GM18505 (cell line): ENCODE measurements at regions not wholly inside any gene's neighbourhood (a gene's known extent, or its start where the extent isn't known, plus 50 kb on each side); places are given as distances from the start of the nearest gene placed in this dataset.

Experiments used
- ATAC-seq: cut with Tn5 transposase; IDR thresholded peaks from one replicate; pipeline ENCODE4 v1.9.1; 2021; ENCODE audit not compliant: unreplicated experiment
- POLR2A ChIP-seq: IDR thresholded peaks from 4 replicates; pipeline ENCODE4 v1.6.1; 2011; ENCODE audit warnings: borderline replicate concordance; ENCODE audit not compliant: insufficient read depth, insufficient read length; ENCODE audit errors: extremely low read depth

DNA sequence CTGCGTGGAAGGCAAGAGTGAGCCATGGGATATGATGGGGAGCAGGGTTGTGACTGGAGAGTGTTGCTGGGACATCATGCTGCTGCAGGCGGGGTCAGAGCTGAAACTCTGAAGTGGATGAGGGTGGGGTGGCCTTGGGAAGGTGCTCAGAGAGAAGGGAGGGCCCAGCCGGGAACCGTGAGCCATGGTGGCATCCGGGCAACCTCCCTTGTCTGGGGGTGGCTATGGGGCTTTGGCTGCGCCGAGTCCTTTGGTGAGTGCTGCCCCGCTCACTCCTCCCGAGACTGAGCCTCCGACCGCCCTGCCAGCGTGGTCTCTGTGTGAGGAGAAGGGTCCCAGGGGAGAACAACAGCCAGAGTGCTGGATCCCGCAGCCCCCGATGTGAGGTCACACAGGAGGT is 632.0 kb downstream of the BRD1 start:
- no peak for TF ChIP-seq POLR2A
- no peak for ATAC-seq

DNA sequence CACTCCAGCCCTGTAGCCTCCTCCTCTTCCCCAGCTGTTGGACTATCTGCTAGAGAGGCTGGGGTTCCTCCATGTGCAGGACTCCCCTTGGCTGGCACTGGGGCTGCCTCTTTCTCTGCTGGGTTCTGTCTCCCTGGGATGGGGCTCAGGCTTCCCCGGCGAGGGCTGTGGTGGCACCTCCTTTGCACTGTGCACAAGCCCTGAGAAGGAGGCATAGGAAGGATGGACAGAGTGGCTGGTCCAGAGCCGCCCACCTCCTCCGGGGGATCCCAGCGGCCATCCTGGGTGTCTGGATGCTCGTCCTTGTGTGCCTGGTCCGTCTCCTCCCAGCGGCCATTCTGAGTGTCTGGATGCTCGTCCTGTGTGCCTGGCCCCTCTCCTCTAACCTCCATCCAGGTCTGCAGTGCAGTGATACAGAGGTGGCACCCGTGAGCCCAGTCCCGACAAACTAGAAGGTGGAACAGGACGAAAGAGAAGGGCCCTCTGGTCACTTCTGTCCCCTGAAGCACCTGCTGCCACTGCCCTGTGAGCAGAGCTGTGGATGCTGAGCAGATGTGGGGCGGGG is 633.7 kb downstream of the BRD1 start:
- no peak for TF ChIP-seq POLR2A
- ATAC-seq = no peak

DNA sequence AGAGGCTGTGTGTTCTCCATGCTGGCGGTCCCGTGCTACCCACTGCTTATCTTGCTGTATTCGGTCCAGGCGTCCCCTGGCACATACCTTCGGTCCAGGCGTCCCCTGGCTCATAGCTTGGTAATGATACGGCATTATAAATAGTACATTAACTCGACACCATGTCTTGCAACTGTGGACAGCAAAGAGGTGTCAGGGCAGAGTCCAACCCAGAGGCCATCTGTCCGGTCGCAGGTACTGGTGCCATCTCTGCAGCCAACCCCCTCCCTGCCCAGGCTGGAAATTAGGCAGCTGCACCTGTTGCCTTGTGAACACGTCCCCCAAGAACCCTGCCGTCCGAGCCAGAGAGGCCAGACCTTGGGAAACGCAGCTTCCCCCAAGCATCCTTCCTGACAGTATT is 634.3 kb downstream of the BRD1 start:
- TF ChIP-seq POLR2A = no peak
- ATAC-seq = no peak

DNA sequence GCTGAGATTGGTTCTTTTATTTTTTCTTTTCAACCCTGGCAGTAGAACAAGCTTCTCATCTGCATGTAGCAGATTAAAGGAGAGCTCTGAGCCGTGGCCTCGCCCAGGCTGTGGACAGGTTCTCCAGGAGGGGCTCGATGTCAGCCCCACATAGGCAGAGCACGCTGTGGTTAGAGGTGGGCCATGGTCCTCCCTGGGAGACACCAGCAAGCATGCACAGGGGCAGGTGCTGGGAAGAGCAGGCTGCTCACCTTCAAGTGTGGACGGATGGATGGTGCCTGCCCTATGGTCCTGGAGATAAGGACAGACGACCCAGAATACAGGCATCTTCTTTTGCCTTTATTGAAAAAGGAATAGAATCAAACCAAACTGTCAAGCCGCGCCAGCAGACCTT is 634.8 kb downstream of the BRD1 start:
- TF ChIP-seq POLR2A = no peak
- no peak for ATAC-seq

DNA sequence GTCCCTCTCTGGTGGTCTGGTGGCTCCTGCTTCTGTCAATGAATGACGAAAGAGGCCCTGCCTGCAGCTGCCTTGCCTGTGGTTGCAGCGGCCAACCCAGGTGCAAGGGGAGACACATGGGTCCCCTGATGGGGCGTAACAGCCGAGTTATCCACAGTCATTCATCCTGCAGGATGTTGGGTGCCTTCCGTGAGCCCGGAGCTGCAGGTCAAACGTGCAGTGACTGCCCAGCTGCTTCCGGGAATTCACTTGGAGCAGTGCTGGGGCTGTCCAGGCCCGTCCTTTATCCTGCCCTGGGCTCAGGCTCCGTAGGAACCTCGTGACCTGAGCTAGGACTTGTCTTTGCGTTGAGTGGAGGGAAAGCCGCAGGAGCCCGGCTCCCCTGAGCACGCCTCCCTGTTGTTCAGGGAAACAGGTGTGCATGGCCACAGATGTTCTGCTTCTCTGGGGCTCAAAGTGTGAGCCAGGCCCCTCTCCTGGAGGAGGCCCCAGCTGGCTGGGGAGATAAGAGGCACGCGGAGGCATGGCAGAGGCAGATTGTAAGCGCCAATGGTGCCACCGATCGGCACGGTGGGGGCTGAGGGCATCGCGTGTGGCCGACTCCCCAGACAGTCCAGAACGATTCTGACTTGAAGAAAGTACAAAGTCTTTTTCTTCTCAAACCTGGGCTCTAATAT is 635.4 kb downstream of the BRD1 start:
- no peak for TF ChIP-seq POLR2A
- ATAC-seq = no peak

DNA sequence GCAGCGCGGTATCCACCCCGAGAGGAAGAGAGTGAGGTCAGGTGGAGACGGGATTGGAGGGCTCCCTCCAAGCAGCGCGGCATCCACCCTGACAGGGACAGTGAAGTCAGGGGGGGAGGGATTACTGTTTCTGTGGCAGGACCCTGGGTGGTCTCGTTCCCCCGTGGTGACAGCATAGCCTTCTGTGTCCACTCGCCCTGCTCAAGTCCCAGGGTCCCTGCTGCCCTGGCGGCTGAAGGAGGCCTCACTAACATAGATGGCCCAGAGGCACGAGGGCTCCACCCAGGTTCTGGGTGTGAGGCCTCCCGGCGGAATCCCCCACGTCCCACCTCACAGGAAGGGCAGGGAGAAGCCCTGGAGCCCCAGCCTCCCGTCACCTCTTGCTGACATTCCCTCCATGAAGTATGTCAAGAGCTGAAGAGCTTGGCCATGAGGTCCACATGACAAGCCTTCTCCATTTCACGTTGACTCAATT is 636.1 kb downstream of the BRD1 start:
- TF ChIP-seq POLR2A = no peak
- ATAC-seq = no peak

DNA sequence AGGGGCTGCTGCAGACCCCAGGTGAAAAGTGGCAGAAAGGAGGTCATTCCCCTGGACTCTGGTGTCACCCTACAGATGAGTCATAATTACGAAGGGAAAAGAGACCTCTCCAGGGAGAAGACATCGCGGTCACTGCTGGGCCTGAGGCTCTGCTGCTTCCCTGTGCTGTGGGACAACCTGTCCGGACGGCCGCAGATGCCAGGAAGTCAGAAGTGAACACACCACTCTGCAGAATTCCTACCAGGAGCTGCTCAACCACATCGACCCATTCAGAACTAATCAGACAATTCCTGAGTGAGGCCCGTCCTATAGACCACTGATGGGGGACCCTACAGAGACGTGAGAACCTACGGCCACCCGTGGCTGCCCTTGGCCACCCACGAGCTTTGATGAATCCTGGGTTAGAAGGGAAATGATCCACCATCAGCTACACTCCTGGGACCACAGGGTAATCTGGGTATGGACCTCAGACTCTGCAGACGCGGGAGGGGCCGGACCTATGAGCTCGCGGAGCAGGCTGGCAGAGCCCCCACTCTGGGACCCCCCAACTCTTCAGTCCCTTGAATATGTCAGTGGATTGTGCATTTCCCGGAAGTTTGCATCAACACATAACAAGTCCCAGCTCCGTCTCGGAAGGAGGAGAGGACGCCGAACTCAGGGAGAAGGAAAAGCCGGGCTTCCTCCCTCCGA is 636.7 kb downstream of the BRD1 start:
- TF ChIP-seq POLR2A = no peak
- no peak for ATAC-seq

DNA sequence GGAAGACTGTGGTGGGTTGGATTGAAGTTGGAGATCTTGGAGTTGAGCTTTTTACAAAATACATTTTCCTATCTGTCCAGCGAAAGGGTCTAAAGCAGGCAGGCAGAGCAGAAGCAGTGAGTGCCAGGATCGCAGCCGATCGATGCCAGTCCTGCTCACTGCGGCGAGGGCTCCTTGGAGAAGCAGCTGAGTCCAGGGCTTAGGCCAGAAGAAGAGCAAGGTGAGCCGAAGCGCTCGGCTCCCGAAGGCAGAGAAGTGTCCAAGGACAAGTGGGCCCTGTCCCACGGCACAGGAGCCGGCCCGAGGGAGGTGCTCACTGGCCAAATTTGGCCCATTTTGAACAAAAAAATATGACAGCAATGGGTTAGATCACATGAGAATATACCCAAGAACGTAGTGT is 637.8 kb downstream of the BRD1 start:
- no peak for ATAC-seq
- TF ChIP-seq POLR2A = no peak

DNA sequence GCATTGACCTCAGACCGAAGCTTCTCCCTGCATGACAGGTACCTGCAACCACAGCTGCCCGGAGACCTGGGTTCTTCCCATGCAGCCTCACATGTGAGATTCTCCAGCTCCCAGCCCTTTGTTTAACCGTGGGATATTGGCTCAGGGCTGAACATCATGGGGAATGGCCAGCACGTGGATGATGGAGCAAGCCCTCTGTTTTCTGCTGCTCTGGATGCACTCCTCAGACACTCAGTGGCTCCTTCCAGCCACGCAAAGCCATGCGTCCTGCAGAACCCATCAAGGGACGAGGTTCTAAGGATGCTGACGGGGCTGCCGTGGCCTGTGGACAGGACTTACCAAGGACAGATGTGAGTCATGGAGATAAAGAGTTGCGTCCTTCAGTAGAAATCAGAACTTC is 639.1 kb downstream of the BRD1 start:
- TF ChIP-seq POLR2A = no peak
- no peak for ATAC-seq

DNA sequence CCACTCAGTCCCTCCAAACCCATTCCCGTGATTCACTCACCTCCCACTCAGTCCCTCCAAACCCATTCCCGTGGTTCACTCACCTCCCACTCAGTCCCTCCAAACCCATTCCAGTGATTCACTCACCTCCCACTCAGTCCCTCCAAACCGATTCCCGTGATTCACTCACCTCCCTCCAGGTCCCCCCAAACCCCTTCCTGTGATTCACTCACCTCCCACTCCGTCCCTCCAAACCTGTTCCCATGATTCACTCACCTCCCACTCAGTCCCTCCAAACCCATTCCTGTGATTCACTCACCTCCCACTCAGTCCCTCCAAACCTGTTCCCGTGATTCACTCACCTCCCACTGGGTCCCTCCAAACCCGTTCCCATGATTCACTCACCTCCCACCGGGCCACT is 639.6 kb downstream of the BRD1 start:
- no peak for ATAC-seq
- TF ChIP-seq POLR2A = no peak

DNA sequence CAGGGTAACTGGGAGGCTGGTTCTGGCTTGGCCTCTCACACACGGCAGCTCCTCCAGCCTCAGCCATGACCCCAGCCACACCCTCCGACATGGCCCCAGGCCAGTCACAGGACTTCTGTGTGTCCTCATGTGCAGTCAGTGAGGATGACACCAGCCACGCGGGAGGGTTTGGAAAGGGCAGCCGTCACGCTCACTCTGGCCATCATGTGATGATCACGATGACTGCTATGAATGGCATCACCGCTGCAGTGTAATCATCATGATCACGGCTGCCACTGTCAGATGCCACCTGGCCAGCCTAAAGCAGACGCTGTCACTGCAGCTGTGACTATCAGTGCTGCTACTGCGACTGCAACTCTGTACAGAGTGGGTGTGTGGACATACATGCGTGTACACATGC is 640.9 kb downstream of the BRD1 start:
- TF ChIP-seq POLR2A = no peak
- no peak for ATAC-seq

DNA sequence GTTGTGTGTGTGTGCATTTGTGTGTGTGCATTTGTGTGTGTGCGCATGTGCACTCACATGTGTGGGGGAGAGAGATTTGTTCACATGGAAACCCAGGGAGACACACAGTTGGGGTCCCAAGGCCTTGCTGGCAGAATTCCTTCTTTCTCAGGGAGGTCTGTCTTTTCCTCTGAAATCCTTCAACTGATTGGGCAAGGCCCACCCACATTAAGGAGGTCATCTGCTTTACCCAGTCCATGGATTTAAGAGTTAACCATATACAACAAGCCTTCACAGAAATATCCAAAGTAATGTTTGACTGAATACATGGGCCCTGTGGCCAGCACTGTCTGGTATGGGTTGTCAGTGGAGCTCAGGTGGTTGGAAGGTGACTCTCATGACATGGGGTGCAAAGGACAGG is 641.4 kb downstream of the BRD1 start:
- no peak for TF ChIP-seq POLR2A
- ATAC-seq = no peak

DNA sequence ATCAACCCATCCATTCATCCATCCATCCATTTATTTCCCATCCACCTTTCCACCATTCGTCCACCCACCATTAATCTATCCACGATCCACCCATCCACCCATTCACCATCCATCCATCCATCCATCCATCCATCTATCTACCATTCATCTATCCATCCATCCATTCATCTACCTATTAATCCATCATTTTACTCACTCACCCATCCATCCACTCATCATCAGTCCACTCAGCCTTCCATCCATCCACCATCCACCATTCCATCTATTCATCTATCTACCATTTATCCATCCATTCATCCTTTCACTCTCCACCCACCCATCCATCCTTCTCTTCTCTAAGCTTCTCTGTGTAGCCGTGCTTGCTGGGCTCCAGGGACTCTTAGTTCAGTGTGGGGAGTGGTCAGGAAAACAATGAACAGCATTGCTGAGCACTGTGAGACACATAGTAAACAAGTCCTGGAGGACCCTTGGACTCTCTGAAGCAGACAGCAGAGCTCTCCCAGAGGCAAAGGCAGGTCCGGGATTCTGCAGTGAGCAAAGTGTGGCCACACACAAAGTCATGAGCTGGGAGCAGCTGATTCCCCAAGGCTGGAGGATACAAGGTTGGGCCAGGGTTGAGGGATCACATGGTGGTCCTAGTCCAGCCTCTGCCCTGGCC is 642.2 kb downstream of the BRD1 start:
- TF ChIP-seq POLR2A = no peak
- no peak for ATAC-seq

DNA sequence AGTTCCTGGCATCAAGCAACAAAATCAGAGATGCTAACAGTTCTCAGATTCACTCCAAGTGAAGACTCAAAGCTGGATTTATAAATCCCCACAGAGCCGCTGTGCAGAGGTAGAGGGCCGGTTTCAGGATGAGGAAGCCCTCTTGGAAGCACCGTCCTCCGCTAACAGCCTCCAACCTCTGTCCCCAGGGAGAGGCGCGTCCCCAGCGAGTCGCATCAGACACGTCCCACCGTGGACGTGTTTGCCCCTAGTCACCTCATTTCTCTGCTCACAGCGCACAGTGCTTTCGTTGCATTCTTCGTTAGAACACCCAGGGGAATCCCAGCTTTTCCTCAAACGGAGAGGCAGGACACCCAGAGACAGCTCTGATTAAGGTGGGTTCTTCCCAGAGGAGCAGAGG is 642.9 kb downstream of the BRD1 start:
- TF ChIP-seq POLR2A = no peak
- ATAC-seq = no peak
